ENCODE measurements at regions not wholly inside any gene's neighbourhood (a gene's known extent, or its start where the extent isn't known, plus 50 kb on each side); places are given as distances from the start of the nearest gene placed in this dataset.
A peak's percentile ranks its signal among the peaks of the same experiment; 100 is the strongest.

- H3K4me3 ChIP-seq (ENCODE audit: low read depth, low read length): no peak overlapping the region
- TF ChIP-seq, protein P1, sequence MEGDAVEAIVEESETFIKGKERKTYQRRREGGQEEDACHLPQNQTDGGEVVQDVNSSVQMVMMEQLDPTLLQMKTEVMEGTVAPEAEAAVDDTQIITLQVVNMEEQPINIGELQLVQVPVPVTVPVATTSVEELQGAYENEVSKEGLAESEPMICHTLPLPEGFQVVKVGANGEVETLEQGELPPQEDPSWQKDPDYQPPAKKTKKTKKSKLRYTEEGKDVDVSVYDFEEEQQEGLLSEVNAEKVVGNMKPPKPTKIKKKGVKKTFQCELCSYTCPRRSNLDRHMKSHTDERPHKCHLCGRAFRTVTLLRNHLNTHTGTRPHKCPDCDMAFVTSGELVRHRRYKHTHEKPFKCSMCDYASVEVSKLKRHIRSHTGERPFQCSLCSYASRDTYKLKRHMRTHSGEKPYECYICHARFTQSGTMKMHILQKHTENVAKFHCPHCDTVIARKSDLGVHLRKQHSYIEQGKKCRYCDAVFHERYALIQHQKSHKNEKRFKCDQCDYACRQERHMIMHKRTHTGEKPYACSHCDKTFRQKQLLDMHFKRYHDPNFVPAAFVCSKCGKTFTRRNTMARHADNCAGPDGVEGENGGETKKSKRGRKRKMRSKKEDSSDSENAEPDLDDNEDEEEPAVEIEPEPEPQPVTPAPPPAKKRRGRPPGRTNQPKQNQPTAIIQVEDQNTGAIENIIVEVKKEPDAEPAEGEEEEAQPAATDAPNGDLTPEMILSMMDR (IDR thresholded peaks at IDR 0.05; ENCODE audit: low read depth, low read length, missing control alignments): no peak
- DNase-seq (ENCODE audit: low read depth): no peak
Measured at GRCh38 chr10:105967256-105967655, 1197.2 kb downstream of the SORCS1 start.

GRCh38 chr10:105965141-105965540 lies 1199.4 kb downstream of the SORCS1 start:
- DNase-seq (ENCODE audit: low read depth): no peak
- H3K4me3 ChIP-seq (ENCODE audit: low read depth, low read length): no peak overlapping the region
- TF ChIP-seq, protein P1 (IDR thresholded peaks at IDR 0.05; ENCODE audit: low read depth, low read length, missing control alignments): no peak

- no peak for DNase-seq (ENCODE audit: low read depth)
- no peak overlapping the region for H3K4me3 ChIP-seq (ENCODE audit: low read depth, low read length)
- TF ChIP-seq, protein P1 (IDR thresholded peaks at IDR 0.05; ENCODE audit: low read depth, low read length, missing control alignments): no peak
Measured at GRCh38 chr10:105964009-105964408, 1200.5 kb downstream of the SORCS1 start.

GRCh38 chr10:105963334-105963884 lies 1201.1 kb downstream of the SORCS1 start:
- DNase-seq (ENCODE audit: low read depth): no peak
- H3K4me3 ChIP-seq (ENCODE audit: low read depth, low read length): no peak overlapping the region
- TF ChIP-seq, protein P1 (IDR thresholded peaks at IDR 0.05; ENCODE audit: low read depth, low read length, missing control alignments): no peak

GRCh38 chr10:105956550-105956949 lies 1208.0 kb downstream of the SORCS1 start:
- TF ChIP-seq, protein P1 (IDR thresholded peaks at IDR 0.05; ENCODE audit: low read depth, low read length, missing control alignments): no peak
- H3K4me3 ChIP-seq (ENCODE audit: low read depth, low read length): no peak overlapping the region
- DNase-seq (ENCODE audit: low read depth): peak; percentile 5

- H3K4me3 ChIP-seq (ENCODE audit: low read depth, low read length): no peak overlapping the region
- TF ChIP-seq, protein P1 (IDR thresholded peaks at IDR 0.05; ENCODE audit: low read depth, low read length, missing control alignments): no peak
- DNase-seq (ENCODE audit: low read depth): no peak
Measured at GRCh38 chr10:105953861-105954260, 1210.6 kb downstream of the SORCS1 start.

DNA sequence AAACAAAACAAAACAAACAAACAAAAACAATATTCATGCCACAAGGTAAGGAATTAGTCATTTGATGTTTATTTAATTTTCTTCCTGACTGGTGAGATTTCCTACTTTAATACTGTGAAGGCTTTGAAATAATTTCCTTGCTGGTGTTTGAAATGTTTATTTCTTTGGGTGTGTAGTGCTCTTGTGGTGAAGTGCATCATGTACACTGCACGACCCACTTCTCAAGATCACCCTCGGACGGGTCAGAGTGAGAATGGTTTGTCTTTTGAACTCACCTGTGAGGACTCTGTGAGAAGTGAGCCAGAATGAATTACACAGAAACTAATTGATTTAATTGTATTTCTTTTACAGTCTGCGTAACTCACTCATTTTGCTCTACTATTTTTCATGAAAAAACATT lies 1211.5 kb downstream of the SORCS1 start:
- TF ChIP-seq, protein P1 (IDR thresholded peaks at IDR 0.05; ENCODE audit: low read depth, low read length, missing control alignments): no peak
- no peak overlapping the region for H3K4me3 ChIP-seq (ENCODE audit: low read depth, low read length)
- DNase-seq (ENCODE audit: low read depth): no peak

Measured in GM12864 (cell line).